ENCODE measurements at regions not wholly inside any gene's neighbourhood (a gene's known extent, or its start where the extent isn't known, plus 50 kb on each side); places are given as distances from the start of the nearest gene placed in this dataset.

GRCh38 chr3:163655021-163655420 is 1423.3 kb downstream of the SI start:
- WGBS (ENCODE audit: insufficient coverage, low coverage, missing lambda C conversion rate): 30% methylated on average over 10 of the region's 11 CpGs
- peaks cover 0 to 3% of the 10 kb centered on the region in 2 experiments; a peak in 1 of 5 replicates for H3K4me1 ChIP-seq (replicated peaks in 1 of 2; ENCODE audit: control insufficient read depth in 2 of 2, insufficient read depth in 2 of 2, low read length in 2 of 2)
- no peaks in the 10 kb centered on the region for H3K9me1 ChIP-seq (ENCODE audit: control insufficient read depth, insufficient read depth, low read length)
- no peak overlapping the region for H2AFZ ChIP-seq (ENCODE audit: low read depth, low read length)
- no peaks in the 10 kb centered on the region for H3K27me3 ChIP-seq (ENCODE audit: control insufficient read depth in 2 of 2, insufficient read depth in 2 of 2, low read length in 2 of 2)
- no peaks in the 10 kb centered on the region for H3K36me3 ChIP-seq (ENCODE audit: control insufficient read depth, insufficient read depth, low read length)
- H3K4me2 ChIP-seq (ENCODE audit: insufficient read depth, low read length): no peak overlapping the region
- H3K9ac ChIP-seq (ENCODE audit: insufficient read depth in 1 of 2, low read depth in 2 of 2, low read length in 2 of 2): no peak overlapping the region
- no TSS peak for BruUV-seq (replicated peaks)
- no peak overlapping the region for H3K27ac ChIP-seq (ENCODE audit: extremely low read depth, low read depth, low read length)
- H4K20me1 ChIP-seq (replicated peaks; ENCODE audit: control insufficient read depth, insufficient read depth, low read length): no peaks in the 10 kb centered on the region
- H3K9me3 ChIP-seq (replicated peaks; ENCODE audit: control insufficient read depth, insufficient read depth, low read depth, low read length): no peaks in the 10 kb centered on the region
- no peak for FAIRE-seq
- in situ Hi-C loops (cut with MboI): no loop called here
- no peaks in the 10 kb centered on the region for H3K79me2 ChIP-seq (ENCODE audit: control insufficient read depth, insufficient read depth, low read length)
- POLR2A ChIA-PET: no interaction called here
- DNase-seq (ENCODE audit: extremely low read depth in 1 of 4, low spot score in 3 of 4): no peak
- intact Hi-C loops (cut with micrococcal nuclease): no loop called here
- CTCF ChIA-PET (ENCODE audit: low intra/inter-chr PET ratio): no interaction called here
- no peak overlapping the region for H3K4me3 ChIP-seq
- no peak; the same call in 2 of the 3 replicates for ATAC-seq
- no peak for TF ChIP-seq ZNF197 (CRISPR knock-in tag; IDR thresholded peaks at IDR 0.05; ENCODE audit: low read depth)
- no peak for TF ChIP-seq EWSR1 (IDR thresholded peaks at IDR 0.05; ENCODE audit: borderline replicate concordance, low read depth, partially characterized antibody)
- TF ChIP-seq SNAPC5 (CRISPR knock-in tag; IDR thresholded peaks at IDR 0.05): no peak
- no peak for TF ChIP-seq ZNF239 (CRISPR knock-in tag; IDR thresholded peaks at IDR 0.05)
- no peak for TF ChIP-seq DNMT1 (IDR thresholded peaks at IDR 0.05)
- no peak for TF ChIP-seq ZNF511 (CRISPR knock-in tag; IDR thresholded peaks at IDR 0.05)
- no peak for TF ChIP-seq NFIC (IDR thresholded peaks at IDR 0.05)
- TF ChIP-seq, protein P1, sequence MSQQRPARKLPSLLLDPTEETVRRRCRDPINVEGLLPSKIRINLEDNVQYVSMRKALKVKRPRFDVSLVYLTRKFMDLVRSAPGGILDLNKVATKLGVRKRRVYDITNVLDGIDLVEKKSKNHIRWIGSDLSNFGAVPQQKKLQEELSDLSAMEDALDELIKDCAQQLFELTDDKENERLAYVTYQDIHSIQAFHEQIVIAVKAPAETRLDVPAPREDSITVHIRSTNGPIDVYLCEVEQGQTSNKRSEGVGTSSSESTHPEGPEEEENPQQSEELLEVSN (IDR thresholded peaks at IDR 0.05; ENCODE audit: borderline replicate concordance in 1 of 2, extremely low read depth in 1 of 2, insufficient read depth in 1 of 2, insufficient read length in 1 of 2, low read depth in 1 of 2, low read length in 1 of 2, poor library complexity in 1 of 2, severe bottlenecking in 1 of 2): no peak
- TF ChIP-seq, protein P2, sequence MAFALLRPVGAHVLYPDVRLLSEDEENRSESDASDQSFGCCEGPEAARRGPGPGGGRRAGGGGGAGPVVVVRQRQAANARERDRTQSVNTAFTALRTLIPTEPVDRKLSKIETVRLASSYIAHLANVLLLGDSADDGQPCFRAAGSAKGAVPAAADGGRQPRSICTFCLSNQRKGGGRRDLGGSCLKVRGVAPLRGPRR (CRISPR knock-in tag; IDR thresholded peaks at IDR 0.05): no peak
- TF ChIP-seq, protein P3, sequence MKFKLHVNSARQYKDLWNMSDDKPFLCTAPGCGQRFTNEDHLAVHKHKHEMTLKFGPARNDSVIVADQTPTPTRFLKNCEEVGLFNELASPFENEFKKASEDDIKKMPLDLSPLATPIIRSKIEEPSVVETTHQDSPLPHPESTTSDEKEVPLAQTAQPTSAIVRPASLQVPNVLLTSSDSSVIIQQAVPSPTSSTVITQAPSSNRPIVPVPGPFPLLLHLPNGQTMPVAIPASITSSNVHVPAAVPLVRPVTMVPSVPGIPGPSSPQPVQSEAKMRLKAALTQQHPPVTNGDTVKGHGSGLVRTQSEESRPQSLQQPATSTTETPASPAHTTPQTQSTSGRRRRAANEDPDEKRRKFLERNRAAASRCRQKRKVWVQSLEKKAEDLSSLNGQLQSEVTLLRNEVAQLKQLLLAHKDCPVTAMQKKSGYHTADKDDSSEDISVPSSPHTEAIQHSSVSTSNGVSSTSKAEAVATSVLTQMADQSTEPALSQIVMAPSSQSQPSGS (CRISPR knock-in tag; IDR thresholded peaks at IDR 0.05): no peak
- TF ChIP-seq ZBTB33 (CRISPR knock-in tag; IDR thresholded peaks at IDR 0.05): no peak
- TF ChIP-seq ZC3H11A (IDR thresholded peaks at IDR 0.05; ENCODE audit: low read depth, low read length): no peak
- no peak for TF ChIP-seq RHOXF2B (CRISPR knock-in tag; conservative IDR thresholded peaks at IDR 0.05)
- no peak for TF ChIP-seq NR3C1 (CRISPR knock-in tag; IDR thresholded peaks at IDR 0.05)
- TF ChIP-seq SNRNP70 (optimal IDR thresholded peaks at IDR 0.05; ENCODE audit: low read depth, low read length): no peak
- TF ChIP-seq HNRNPK (IDR thresholded peaks at IDR 0.05; ENCODE audit: low read depth, low read length, poor library complexity, severe bottlenecking): no peak
- TF ChIP-seq, protein P4, sequence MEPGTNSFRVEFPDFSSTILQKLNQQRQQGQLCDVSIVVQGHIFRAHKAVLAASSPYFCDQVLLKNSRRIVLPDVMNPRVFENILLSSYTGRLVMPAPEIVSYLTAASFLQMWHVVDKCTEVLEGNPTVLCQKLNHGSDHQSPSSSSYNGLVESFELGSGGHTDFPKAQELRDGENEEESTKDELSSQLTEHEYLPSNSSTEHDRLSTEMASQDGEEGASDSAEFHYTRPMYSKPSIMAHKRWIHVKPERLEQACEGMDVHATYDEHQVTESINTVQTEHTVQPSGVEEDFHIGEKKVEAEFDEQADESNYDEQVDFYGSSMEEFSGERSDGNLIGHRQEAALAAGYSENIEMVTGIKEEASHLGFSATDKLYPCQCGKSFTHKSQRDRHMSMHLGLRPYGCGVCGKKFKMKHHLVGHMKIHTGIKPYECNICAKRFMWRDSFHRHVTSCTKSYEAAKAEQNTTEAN (CRISPR knock-in tag; IDR thresholded peaks at IDR 0.05): no peak
